Stomach (tissue), 8 donors: ENCODE measurements at regions not wholly inside any gene's neighbourhood (a gene's known extent, or its start where the extent isn't known, plus 50 kb on each side); places are given as distances from the start of the nearest gene placed in this dataset.

Experiments used
- DNase-seq, 2 donors: peaks; one replicate each; pipeline versions ENCODE4 v3.0.0 to v3.0.0-alpha.2; 2013 to 2019
- H3K27ac ChIP-seq, 5 donors: fragments of 200-600 bp in 4 of 5; sonication (generic) in 4 of 5; one replicate each; pipeline ENCODE4 v1.5.1; 2013 to 2019; ENCODE audit warnings: mild to moderate bottlenecking in 1 of 5, moderate library complexity in 1 of 5
- H3K27me3 ChIP-seq, 3 donors: fragments of 200-600 bp; sonication (generic); one replicate each; pipeline ENCODE4 v1.5.1; 2017 to 2019; ENCODE audit warnings: mixed run types in 1 of 3
- H3K36me3 ChIP-seq, 4 donors: fragments of 200-600 bp; sonication (generic); 1 replicate in 3 of 4; 2 replicates in 1 of 4; pipeline ENCODE4 v1.5.1; 2016 to 2019
- H3K4me1 ChIP-seq, 4 donors: fragments of 200-600 bp; sonication (generic); one replicate each; pipeline ENCODE4 v1.5.1; 2016 to 2019
- H3K4me3 ChIP-seq, 4 donors: fragments of 200-600 bp; sonication (generic) in 3 of 4; one replicate each; pipeline ENCODE4 v1.5.1; 2016 to 2019; ENCODE audit warnings: mild to moderate bottlenecking in 1 of 4
- H3K9me3 ChIP-seq, 4 donors: fragments of 200-600 bp; sonication (generic); one replicate each; pipeline ENCODE4 v1.5.1; 2016 to 2019
- EP300 ChIP-seq: sonication (generic); formaldehyde crosslinking; IDR thresholded peaks from one replicate; pipeline ENCODE4 v1.6.1; 2017; ENCODE audit warnings: antibody characterized with exemption
- POLR2A ChIP-seq, 4 donors: fragments of 450-650 bp; IDR thresholded peaks; one replicate each; pipeline ENCODE4 v1.6.1; 2016; ENCODE audit warnings: antibody characterized with exemption in 4 of 4, control low read depth in 2 of 4, mild to moderate bottlenecking in 1 of 4, moderate library complexity in 1 of 4
- POLR2AphosphoS5 ChIP-seq, 3 donors: sonication (generic); formaldehyde crosslinking; IDR thresholded peaks; one replicate each; pipeline ENCODE4 v1.6.1; 2016; ENCODE audit warnings: antibody characterized with exemption in 3 of 3
- whole genome bisulfite sequencing, 5 donors: extraction: QIAGEN DNeasy Blood & Tissue Kit in 3 of 5; methylation state at CpG; one replicate each; pipeline versions ENCODE4 v1.1.5 to v1.1.7; 2013 to 2018; 5-methylcytosine and 5-hydroxymethylcytosine counted together
- intact Hi-C: fragments of 100-400 bp; cut with DNase I; formaldehyde crosslinking; loops from one replicate; pipeline ENCODE4 v1.15.1; 2023; ENCODE audit warnings: low total_unique reads
- TF ChIP-seq, protein P1 (sequence below), 7 experiments: fragments of 450-650 bp in 4 of 7; fragments of 200-600 bp in 3 of 7; sonication (generic) in 3 of 7; IDR thresholded peaks; one replicate each; pipeline ENCODE4 v1.5.1; 2016 to 2019; ENCODE audit warnings: antibody characterized with exemption in 7 of 7, control low read depth in 2 of 7, mild to moderate bottlenecking in 1 of 7
- donor health status: healthy with polysubstance abuse.
- donor health status: Bipolar disorder and iron deficiency.
- donor health status: healthy.

- WGBS, 5 donors, result 49 to 68% (median 63%) methylated on average over 3 of the region's 3 CpGs
- no peak for TF ChIP-seq POLR2AphosphoS5 (IDR thresholded peaks at IDR 0.05)
- TF ChIP-seq EP300, result no peak
- TF ChIP-seq, protein P1, sequence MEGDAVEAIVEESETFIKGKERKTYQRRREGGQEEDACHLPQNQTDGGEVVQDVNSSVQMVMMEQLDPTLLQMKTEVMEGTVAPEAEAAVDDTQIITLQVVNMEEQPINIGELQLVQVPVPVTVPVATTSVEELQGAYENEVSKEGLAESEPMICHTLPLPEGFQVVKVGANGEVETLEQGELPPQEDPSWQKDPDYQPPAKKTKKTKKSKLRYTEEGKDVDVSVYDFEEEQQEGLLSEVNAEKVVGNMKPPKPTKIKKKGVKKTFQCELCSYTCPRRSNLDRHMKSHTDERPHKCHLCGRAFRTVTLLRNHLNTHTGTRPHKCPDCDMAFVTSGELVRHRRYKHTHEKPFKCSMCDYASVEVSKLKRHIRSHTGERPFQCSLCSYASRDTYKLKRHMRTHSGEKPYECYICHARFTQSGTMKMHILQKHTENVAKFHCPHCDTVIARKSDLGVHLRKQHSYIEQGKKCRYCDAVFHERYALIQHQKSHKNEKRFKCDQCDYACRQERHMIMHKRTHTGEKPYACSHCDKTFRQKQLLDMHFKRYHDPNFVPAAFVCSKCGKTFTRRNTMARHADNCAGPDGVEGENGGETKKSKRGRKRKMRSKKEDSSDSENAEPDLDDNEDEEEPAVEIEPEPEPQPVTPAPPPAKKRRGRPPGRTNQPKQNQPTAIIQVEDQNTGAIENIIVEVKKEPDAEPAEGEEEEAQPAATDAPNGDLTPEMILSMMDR (IDR thresholded peaks at IDR 0.05), result no peak
- no peak for TF ChIP-seq POLR2A (IDR thresholded peaks at IDR 0.05)
- Histone ChIP-seq H3K4me1 (no peaks in the 10 kb centered on the region), H3K4me3 (no peak overlapping the region), H3K36me3 (no peaks in the 10 kb centered on the region), H3K27me3 (no peaks in the 10 kb centered on the region), H3K27ac (no peak overlapping the region), H3K9me3 (no peaks in the 10 kb centered on the region)
- intact Hi-C loops, result no loop called here
- DNase-seq, result no peak
Observed at GRCh38 chr14:42862114-42862513, 1255.4 kb downstream of the LRFN5 start.

- no peak for DNase-seq
- 74 to 94% (median 77%) methylated on average over 1 of the region's 1 CpG for WGBS, 5 donors
Observed at GRCh38 chr14:42860371-42860770, 1253.7 kb downstream of the LRFN5 start.

GRCh38 chr14:42856106-42856505 lies 1249.4 kb downstream of the LRFN5 start:
- intact Hi-C loops, result no loop called here
- no peaks in the 10 kb centered on the region for H3K4me1 ChIP-seq
- no peaks in the 10 kb centered on the region for H3K9me3 ChIP-seq
- WGBS, 5 donors, result 52 to 84% (median 74%) methylated on average over 1 of the region's 1 CpG
- no peak for DNase-seq
- H3K27ac ChIP-seq, result no peak overlapping the region
- H3K36me3 ChIP-seq, result no peaks in the 10 kb centered on the region
- TF ChIP-seq EP300 (no peak), POLR2AphosphoS5 (IDR thresholded peaks at IDR 0.05) (no peak), POLR2A (IDR thresholded peaks at IDR 0.05) (no peak)
- TF ChIP-seq, protein P1 (IDR thresholded peaks at IDR 0.05), result no peak
- no peaks in the 10 kb centered on the region for H3K27me3 ChIP-seq
- no peak overlapping the region for H3K4me3 ChIP-seq

More at GRCh38 chr14:42860371-42860770, 1253.7 kb downstream of the LRFN5 start:
- Histone ChIP-seq H3K27ac (no peak overlapping the region), H3K27me3 (no peaks in the 10 kb centered on the region), H3K4me1 (no peaks in the 10 kb centered on the region), H3K4me3 (no peak overlapping the region), H3K9me3 (no peaks in the 10 kb centered on the region), H3K36me3 (no peaks in the 10 kb centered on the region)
- TF ChIP-seq, protein P1 (IDR thresholded peaks at IDR 0.05), result no peak
- TF ChIP-seq POLR2A (IDR thresholded peaks at IDR 0.05) (no peak), POLR2AphosphoS5 (IDR thresholded peaks at IDR 0.05) (no peak)
- intact Hi-C loops, result no loop called here

GRCh38 chr14:42855085-42855484 lies 1248.4 kb downstream of the LRFN5 start:
- DNase-seq, result peak in 1 of 2 donors; percentile 7
- Histone ChIP-seq H3K4me1 (no peaks in the 10 kb centered on the region), H3K4me3 (no peak overlapping the region), H3K9me3 (no peaks in the 10 kb centered on the region), H3K27me3 (no peaks in the 10 kb centered on the region), H3K36me3 (no peaks in the 10 kb centered on the region), H3K27ac (no peak overlapping the region)
- intact Hi-C loops, result no loop called here
- no peak for TF ChIP-seq EP300
- TF ChIP-seq, protein P1 (IDR thresholded peaks at IDR 0.05), result no peak
- no peak for TF ChIP-seq POLR2A (IDR thresholded peaks at IDR 0.05)
- TF ChIP-seq POLR2AphosphoS5 (IDR thresholded peaks at IDR 0.05), result no peak
- WGBS, 5 donors, result 6 to 20% (median 8%) methylated on average over 1 of the region's 1 CpG
